ENCODE measurements at regions not wholly inside any gene's neighbourhood (a gene's known extent, or its start where the extent isn't known, plus 50 kb on each side); places are given as distances from the start of the nearest gene placed in this dataset.

GRCh38 chrX:7283741-7284140 is 135.8 kb upstream of the PUDP start:
- DNase-seq = no peak

- DNase-seq = no peak
Measured at GRCh38 chrX:7280520-7280919, 132.6 kb upstream of the PUDP start.

- DNase-seq = no peak
Measured at GRCh38 chrX:7272346-7272745, 124.4 kb upstream of the PUDP start.

- DNase-seq = peak in 1 of 56 donors; percentile 0
Measured at GRCh38 chrX:7270933-7271332, 123.0 kb upstream of the PUDP start.

GRCh38 chrX:7269991-7270390 is 122.0 kb upstream of the PUDP start:
- no peak for DNase-seq

- DNase-seq = no peak
Measured at GRCh38 chrX:7269589-7269988, 121.6 kb upstream of the PUDP start.

- no peak for DNase-seq
Measured at GRCh38 chrX:7266288-7266687, 118.3 kb upstream of the PUDP start.

GRCh38 chrX:7264399-7264798 is 116.4 kb upstream of the PUDP start:
- DNase-seq = no peak

- no peak for DNase-seq
Measured at GRCh38 chrX:7263961-7264360, 116.0 kb upstream of the PUDP start.

GRCh38 chrX:7263330-7263729 is 115.4 kb upstream of the PUDP start:
- no peak for DNase-seq

- no peak for DNase-seq
Measured at GRCh38 chrX:7262551-7262950, 114.6 kb upstream of the PUDP start.

- peak in 1 of 56 donors; percentile 1 for DNase-seq
Measured at GRCh38 chrX:7261672-7262332, 113.8 kb upstream of the PUDP start.

GRCh38 chrX:7254144-7254543 is 106.2 kb upstream of the PUDP start:
- no peak for DNase-seq

GRCh38 chrX:7253565-7253964 is 105.6 kb upstream of the PUDP start:
- no peak for DNase-seq

- no peak for DNase-seq
Measured at GRCh38 chrX:7252013-7252610, 104.2 kb upstream of the PUDP start.

GRCh38 chrX:7247346-7247745 is 99.4 kb upstream of the PUDP start:
- no peak for DNase-seq

GRCh38 chrX:7244405-7244804 is 96.5 kb upstream of the PUDP start:
- DNase-seq = no peak

- no peak for DNase-seq
Measured at GRCh38 chrX:7242613-7243012, 94.7 kb upstream of the PUDP start.

GRCh38 chrX:7240929-7241328 is 93.0 kb upstream of the PUDP start:
- no peak for DNase-seq

- no peak for DNase-seq
Measured at GRCh38 chrX:7235071-7235470, 87.1 kb upstream of the PUDP start.

- no peak for DNase-seq
Measured at GRCh38 chrX:7233580-7234406, 85.8 kb upstream of the PUDP start.

GRCh38 chrX:7228226-7228625 is 80.3 kb upstream of the PUDP start:
- DNase-seq = no peak

- no peak for DNase-seq
Measured at GRCh38 chrX:7225338-7225737, 77.4 kb upstream of the PUDP start.

Data from amygdala (tissue), 56 donors.